RPMI7951 (cell line): ENCODE measurements at regions not wholly inside any gene's neighbourhood (a gene's known extent, or its start where the extent isn't known, plus 50 kb on each side); places are given as distances from the start of the nearest gene placed in this dataset.
"Not testable (repeated sequence)": the region's sequence is repeated elsewhere in the genome, so short reads cannot be mapped to it uniquely, and the experiment has no call there.

ENCODE experiments used
- DNase-seq: peaks from one replicate; pipeline ENCODE4 v3.0.0-alpha.2; 2012; ENCODE audit warnings: low read depth

- no peak for DNase-seq
Observed at GRCh38 chr13:80180740-80181355, 160.1 kb downstream of the SPRY2 start.

GRCh38 chr13:80177327-80177726 lies 163.6 kb downstream of the SPRY2 start:
- peak; percentile 68 for DNase-seq

- peak; percentile 53 for DNase-seq
Observed at GRCh38 chr13:80173224-80173623, 167.7 kb downstream of the SPRY2 start.

GRCh38 chr13:80171096-80171495 lies 169.8 kb downstream of the SPRY2 start:
- DNase-seq, result peak; percentile 77

GRCh38 chr13:80168089-80168850 lies 172.7 kb downstream of the SPRY2 start:
- DNase-seq, result peak; percentile 51

GRCh38 chr13:80166352-80166751 lies 174.6 kb downstream of the SPRY2 start:
- no peak for DNase-seq

- no peak for DNase-seq
Observed at GRCh38 chr13:80164462-80164861, 176.5 kb downstream of the SPRY2 start.

- DNase-seq, result no peak
Observed at GRCh38 chr13:80161896-80162295, 179.0 kb downstream of the SPRY2 start.

- no peak for DNase-seq
Observed at GRCh38 chr13:80161219-80161618, 179.7 kb downstream of the SPRY2 start.

GRCh38 chr13:80160110-80160509 lies 180.8 kb downstream of the SPRY2 start:
- DNase-seq, result no peak

GRCh38 chr13:80157261-80157932 lies 183.5 kb downstream of the SPRY2 start:
- no peak for DNase-seq

GRCh38 chr13:80152142-80152541 lies 188.8 kb downstream of the SPRY2 start:
- DNase-seq, result not testable (repeated sequence)

GRCh38 chr13:80151016-80151415 lies 189.9 kb downstream of the SPRY2 start:
- DNase-seq, result no peak

- DNase-seq, result no peak
Observed at GRCh38 chr13:80149736-80150135, 191.2 kb downstream of the SPRY2 start.

- DNase-seq, result no peak
Observed at GRCh38 chr13:80145171-80145690, 195.7 kb downstream of the SPRY2 start.

GRCh38 chr13:80144493-80144892 lies 196.4 kb downstream of the SPRY2 start:
- no peak for DNase-seq

GRCh38 chr13:80141123-80141849 lies 199.6 kb downstream of the SPRY2 start:
- DNase-seq, result peak; percentile 33

GRCh38 chr13:80140685-80141084 lies 200.2 kb downstream of the SPRY2 start:
- no peak for DNase-seq

GRCh38 chr13:80139196-80139595 lies 201.7 kb downstream of the SPRY2 start:
- DNase-seq, result no peak

GRCh38 chr13:80137994-80138393 lies 202.9 kb downstream of the SPRY2 start:
- DNase-seq, result no peak

- no peak for DNase-seq
Observed at GRCh38 chr13:80134346-80134745, 206.6 kb downstream of the SPRY2 start.
